Esophagus squamous epithelium (tissue), 4 donors: ENCODE measurements at regions not wholly inside any gene's neighbourhood (a gene's known extent, or its start where the extent isn't known, plus 50 kb on each side); places are given as distances from the start of the nearest gene placed in this dataset.

Experiments used
- POLR2A ChIP-seq, 4 donors: fragments of 450-650 bp; IDR thresholded peaks; one replicate each; pipeline ENCODE4 v1.6.1; 2017; ENCODE audit warnings: antibody characterized with exemption in 4 of 4, mild to moderate bottlenecking in 4 of 4, moderate library complexity in 3 of 4
- TF ChIP-seq, protein P1 (sequence below), 6 experiments: fragments of 450-650 bp in 4 of 6; fragments of 200-600 bp in 2 of 6; sonication (generic) in 2 of 6; IDR thresholded peaks; one replicate each; pipeline ENCODE4 v1.5.1; 2016 to 2019; ENCODE audit warnings: antibody characterized with exemption in 6 of 6, mild to moderate bottlenecking in 4 of 6, moderate library complexity in 4 of 6

DNA sequence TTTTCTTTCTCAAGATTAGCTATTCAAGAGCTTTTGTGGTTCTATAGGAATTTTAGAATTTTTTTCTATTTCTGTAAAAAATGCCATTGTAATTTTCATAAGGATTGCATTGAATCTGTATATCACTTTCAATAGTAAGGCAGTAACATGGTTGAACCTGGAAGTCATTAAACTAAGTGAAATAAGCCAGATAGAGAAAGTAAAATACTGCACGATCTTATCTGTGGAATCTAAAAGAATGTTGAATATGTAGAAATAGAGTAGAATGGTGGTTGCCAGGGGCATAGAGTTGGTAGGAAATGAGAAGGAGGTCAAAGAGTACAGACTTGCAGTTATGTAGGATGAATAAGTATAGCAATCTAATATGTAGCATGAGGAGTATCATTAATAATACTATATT, 1073.5 kb upstream of the LRRN3 start:
- TF ChIP-seq, protein P1, sequence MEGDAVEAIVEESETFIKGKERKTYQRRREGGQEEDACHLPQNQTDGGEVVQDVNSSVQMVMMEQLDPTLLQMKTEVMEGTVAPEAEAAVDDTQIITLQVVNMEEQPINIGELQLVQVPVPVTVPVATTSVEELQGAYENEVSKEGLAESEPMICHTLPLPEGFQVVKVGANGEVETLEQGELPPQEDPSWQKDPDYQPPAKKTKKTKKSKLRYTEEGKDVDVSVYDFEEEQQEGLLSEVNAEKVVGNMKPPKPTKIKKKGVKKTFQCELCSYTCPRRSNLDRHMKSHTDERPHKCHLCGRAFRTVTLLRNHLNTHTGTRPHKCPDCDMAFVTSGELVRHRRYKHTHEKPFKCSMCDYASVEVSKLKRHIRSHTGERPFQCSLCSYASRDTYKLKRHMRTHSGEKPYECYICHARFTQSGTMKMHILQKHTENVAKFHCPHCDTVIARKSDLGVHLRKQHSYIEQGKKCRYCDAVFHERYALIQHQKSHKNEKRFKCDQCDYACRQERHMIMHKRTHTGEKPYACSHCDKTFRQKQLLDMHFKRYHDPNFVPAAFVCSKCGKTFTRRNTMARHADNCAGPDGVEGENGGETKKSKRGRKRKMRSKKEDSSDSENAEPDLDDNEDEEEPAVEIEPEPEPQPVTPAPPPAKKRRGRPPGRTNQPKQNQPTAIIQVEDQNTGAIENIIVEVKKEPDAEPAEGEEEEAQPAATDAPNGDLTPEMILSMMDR (IDR thresholded peaks at IDR 0.05), result no peak
- no peak for TF ChIP-seq POLR2A (IDR thresholded peaks at IDR 0.05)
